ENCODE measurements at regions not wholly inside any gene's neighbourhood (a gene's known extent, or its start where the extent isn't known, plus 50 kb on each side); places are given as distances from the start of the nearest gene placed in this dataset.

GRCh38 chr10:3926675-3927525, 141.9 kb upstream of the KLF6 start (continued):
- TF ChIP-seq TEAD4 (IDR thresholded peaks at IDR 0.05; ENCODE audit: low read length) (peak; percentile 88), TEAD4 (CRISPR knock-in tag; IDR thresholded peaks at IDR 0.05; ENCODE audit: borderline replicate concordance) (no peak), MECOM (CRISPR knock-in tag; IDR thresholded peaks at IDR 0.05) (no peak), ZC3H8 (IDR thresholded peaks at IDR 0.05) (no peak), UBTF (IDR thresholded peaks at IDR 0.05; ENCODE audit: borderline replicate concordance in 1 of 2, low read depth in 2 of 2, low read length in 2 of 2) (no peak), RBM17 (IDR thresholded peaks at IDR 0.05; ENCODE audit: borderline replicate concordance, low read depth, low read length) (no peak), SAFB2 (IDR thresholded peaks at IDR 0.05; ENCODE audit: borderline replicate concordance, low read depth, low read length, severe bottlenecking) (no peak), FOXJ2 (tag; IDR thresholded peaks at IDR 0.05) (0 out of 2 replicates have a peak, but pooled peaks have one; percentile 48), PHF8 (IDR thresholded peaks at IDR 0.05; ENCODE audit: borderline replicate concordance, low read length) (no peak), PML (IDR thresholded peaks at IDR 0.05; ENCODE audit: low read length) (peak; percentile 61; the same call in 1 of the 2 replicates), TAL1 (IDR thresholded peaks at IDR 0.05) (peak; percentile 90), TRIM24 (IDR thresholded peaks at IDR 0.05) (peak; percentile 67 to 86; a peak in 3 of 4 replicates), RBFOX2 (IDR thresholded peaks at IDR 0.05; ENCODE audit: low read depth, low read length) (peak; percentile 52), CEBPB (tag; IDR thresholded peaks at IDR 0.05) (peak; percentile 98), SREBF1 (IDR thresholded peaks at IDR 0.05; ENCODE audit: borderline replicate concordance, low read depth, low read length) (no peak), CTCF (IDR thresholded peaks at IDR 0.05 in 2 of 3, conservative IDR thresholded peaks at IDR 0.05 in 1 of 3; ENCODE audit: insufficient read depth in 2 of 3, low read depth in 1 of 3, low read length in 3 of 3) (no peak), TOE1 (IDR thresholded peaks at IDR 0.05; ENCODE audit: borderline replicate concordance) (0 out of 2 replicates have a peak, but pooled peaks have one; percentile 7), TOE1 (CRISPR knock-in tag; IDR thresholded peaks at IDR 0.05; ENCODE audit: borderline replicate concordance, low read depth) (no peak), JUND (IDR thresholded peaks at IDR 0.05; ENCODE audit: borderline replicate concordance, low read depth, low read length) (peak; percentile 80), JUND (tag; IDR thresholded peaks at IDR 0.05; ENCODE audit: borderline replicate concordance, low read depth, low read length) (peak; percentile 68; the same call in 1 of the 3 replicates), ARID3A (IDR thresholded peaks at IDR 0.05; ENCODE audit: borderline replicate concordance, low read depth, low read length) (peak; percentile 84; the same call in 1 of the 2 replicates), ZNF384 (IDR thresholded peaks at IDR 0.05; ENCODE audit: low read depth, low read length) (no peak), ZNF143 (CRISPR knock-in tag; IDR thresholded peaks at IDR 0.05) (no peak)

Data from K562 (cell line).